ENCODE measurements at regions not wholly inside any gene's neighbourhood (a gene's known extent, or its start where the extent isn't known, plus 50 kb on each side); places are given as distances from the start of the nearest gene placed in this dataset.
"Not testable (repeated sequence)": the region's sequence is repeated elsewhere in the genome, so short reads cannot be mapped to it uniquely, and the experiment has no call there.

DNA sequence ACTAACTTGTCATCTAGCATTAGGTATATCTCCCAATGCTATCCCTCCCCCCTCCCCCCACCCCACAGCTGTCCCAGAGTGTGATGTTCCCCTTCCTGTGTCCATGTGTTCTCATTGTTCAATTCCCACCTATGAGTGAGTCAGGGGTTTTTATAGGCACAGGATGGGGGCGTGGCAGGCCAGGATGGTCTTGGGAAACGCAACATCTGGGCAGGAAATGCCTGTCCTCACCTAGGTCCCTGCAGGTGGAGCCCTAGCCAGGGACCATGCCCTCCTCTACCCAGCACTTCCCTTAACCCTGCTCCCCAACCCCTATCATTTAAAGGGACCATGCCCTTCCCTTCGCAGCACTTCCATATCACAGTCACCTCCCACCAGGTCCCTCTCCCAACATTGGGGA, 1430.6 kb downstream of the CDH8 start:
- H3K36me3 ChIP-seq (ENCODE audit: control insufficient read depth in 3 of 3, insufficient read depth in 2 of 3, low read depth in 1 of 3, low read length in 3 of 3); DNase-seq; H3K4me1 ChIP-seq (ENCODE audit: control insufficient read depth in 3 of 3, insufficient read depth in 2 of 3, low read depth in 1 of 3, low read length in 2 of 3); H3K27ac ChIP-seq (ENCODE audit: low read depth in 1 of 3, low read length in 2 of 3); H3K27me3 ChIP-seq (ENCODE audit: control insufficient read depth in 3 of 3, insufficient read depth in 3 of 3, low read length in 3 of 3); H3K4me3 ChIP-seq (ENCODE audit: low read depth in 1 of 3, low read length in 3 of 3); FAIRE-seq; H3K9me3 ChIP-seq (ENCODE audit: control insufficient read depth in 2 of 2, insufficient read depth in 1 of 2, low read depth in 1 of 2, low read length in 1 of 2): not testable (repeated sequence)
- WGBS, 3 donors, result 83 to 87% (median 85%) methylated on average over 3 of the region's 3 CpGs

DNA sequence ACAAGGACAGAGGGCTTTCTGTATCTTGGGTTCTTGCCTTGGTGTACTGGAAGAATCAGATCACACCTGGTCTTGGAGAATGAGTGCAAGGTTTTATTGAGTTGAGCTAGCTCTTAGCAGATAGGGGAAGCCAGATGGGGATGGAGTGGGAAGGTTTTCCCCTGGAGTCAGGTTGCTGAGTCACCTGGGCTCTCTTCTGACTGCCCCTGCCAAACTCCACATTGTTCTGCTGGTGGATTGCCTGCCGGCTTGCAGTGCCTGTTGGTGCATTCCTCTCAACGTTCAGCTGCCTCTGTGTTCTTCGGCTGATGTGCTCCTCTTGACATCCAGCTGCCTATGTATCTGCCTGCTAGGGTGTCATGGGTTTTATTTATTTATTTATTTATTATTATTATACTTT, 1431.1 kb downstream of the CDH8 start:
- Histone ChIP-seq H3K27me3 (ENCODE audit: control insufficient read depth in 3 of 3, insufficient read depth in 3 of 3, low read length in 3 of 3) (no peaks in the 10 kb centered on the region), H3K27ac (ENCODE audit: low read depth in 1 of 3, low read length in 2 of 3) (no peak overlapping the region), H3K4me3 (ENCODE audit: low read depth in 1 of 3, low read length in 3 of 3) (no peak overlapping the region), H3K9me3 (ENCODE audit: control insufficient read depth in 2 of 2, insufficient read depth in 1 of 2, low read depth in 1 of 2, low read length in 1 of 2) (no peaks in the 10 kb centered on the region), H3K36me3 (ENCODE audit: control insufficient read depth in 3 of 3, insufficient read depth in 2 of 3, low read depth in 1 of 3, low read length in 3 of 3) (no peaks in the 10 kb centered on the region), H3K4me1 (ENCODE audit: control insufficient read depth in 3 of 3, insufficient read depth in 2 of 3, low read depth in 1 of 3, low read length in 2 of 3) (no peaks in the 10 kb centered on the region)
- no peak for FAIRE-seq
- 60 to 74% (median 71%) methylated on average over 3 of the region's 3 CpGs for WGBS, 3 donors
- DNase-seq, result no peak

GRCh38 chr16:60586493-60586892, 1449.7 kb downstream of the CDH8 start:
- H3K9me3 ChIP-seq (ENCODE audit: control insufficient read depth in 2 of 2, insufficient read depth in 1 of 2, low read depth in 1 of 2, low read length in 1 of 2), result no peaks in the 10 kb centered on the region
- WGBS, 3 donors, result 60 to 85% (median 73%) methylated on average over 2 of the region's 2 CpGs
- H3K4me1 ChIP-seq (ENCODE audit: control insufficient read depth in 3 of 3, insufficient read depth in 2 of 3, low read depth in 1 of 3, low read length in 2 of 3), result no peaks in the 10 kb centered on the region
- H3K4me3 ChIP-seq (ENCODE audit: low read depth in 1 of 3, low read length in 3 of 3), result no peak overlapping the region
- H3K36me3 ChIP-seq (ENCODE audit: control insufficient read depth in 3 of 3, insufficient read depth in 2 of 3, low read depth in 1 of 3, low read length in 3 of 3), result no peaks in the 10 kb centered on the region
- H3K27ac ChIP-seq (ENCODE audit: low read depth in 1 of 3, low read length in 2 of 3), result no peak overlapping the region
- DNase-seq (no peak), FAIRE-seq (no peak)
- no peaks in the 10 kb centered on the region for H3K27me3 ChIP-seq (ENCODE audit: control insufficient read depth in 3 of 3, insufficient read depth in 3 of 3, low read length in 3 of 3)

DNA sequence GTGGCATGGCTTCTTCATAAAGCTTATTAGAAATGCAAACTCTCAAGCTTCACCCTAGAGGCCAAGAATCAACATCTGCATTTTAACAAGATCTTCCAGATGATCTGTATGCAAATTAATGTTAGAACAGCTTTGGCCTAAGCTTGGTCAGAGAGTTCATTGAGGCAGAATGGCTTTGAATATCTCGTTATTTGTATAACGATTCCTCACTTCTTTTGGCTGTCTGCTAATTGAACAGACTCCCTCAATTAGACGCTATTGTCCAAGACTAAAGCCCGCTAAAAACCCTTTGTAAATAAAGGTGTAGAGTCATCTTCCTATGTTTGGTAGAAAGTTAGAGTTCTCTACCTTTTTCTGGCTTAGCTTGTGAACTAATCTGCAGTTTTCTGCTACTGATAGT, 1453.7 kb downstream of the CDH8 start:
- H3K36me3 ChIP-seq (ENCODE audit: control insufficient read depth in 3 of 3, insufficient read depth in 2 of 3, low read depth in 1 of 3, low read length in 3 of 3), result no peaks in the 10 kb centered on the region
- no peak overlapping the region for H3K27ac ChIP-seq (ENCODE audit: low read depth in 1 of 3, low read length in 2 of 3)
- no peaks in the 10 kb centered on the region for H3K27me3 ChIP-seq (ENCODE audit: control insufficient read depth in 3 of 3, insufficient read depth in 3 of 3, low read length in 3 of 3)
- FAIRE-seq (no peak), DNase-seq (no peak)
- H3K4me1 ChIP-seq (ENCODE audit: control insufficient read depth in 3 of 3, insufficient read depth in 2 of 3, low read depth in 1 of 3, low read length in 2 of 3), result no peaks in the 10 kb centered on the region
- 57 to 68% (median 67%) methylated on average over 4 of the region's 4 CpGs for WGBS, 3 donors
- H3K9me3 ChIP-seq (ENCODE audit: control insufficient read depth in 2 of 2, insufficient read depth in 1 of 2, low read depth in 1 of 2, low read length in 1 of 2), result no peaks in the 10 kb centered on the region
- H3K4me3 ChIP-seq (ENCODE audit: low read depth in 1 of 3, low read length in 3 of 3), result no peak overlapping the region

- Histone ChIP-seq H3K36me3 (ENCODE audit: control insufficient read depth in 3 of 3, insufficient read depth in 2 of 3, low read depth in 1 of 3, low read length in 3 of 3) (no peaks in the 10 kb centered on the region), H3K4me1 (ENCODE audit: control insufficient read depth in 3 of 3, insufficient read depth in 2 of 3, low read depth in 1 of 3, low read length in 2 of 3) (no peaks in the 10 kb centered on the region), H3K4me3 (ENCODE audit: low read depth in 1 of 3, low read length in 3 of 3) (no peak overlapping the region), H3K9me3 (ENCODE audit: control insufficient read depth in 2 of 2, insufficient read depth in 1 of 2, low read depth in 1 of 2, low read length in 1 of 2) (no peaks in the 10 kb centered on the region), H3K27me3 (ENCODE audit: control insufficient read depth in 3 of 3, insufficient read depth in 3 of 3, low read length in 3 of 3) (no peaks in the 10 kb centered on the region), H3K27ac (ENCODE audit: low read depth in 1 of 3, low read length in 2 of 3) (no peak overlapping the region)
- no peak for DNase-seq
- FAIRE-seq, result no peak
Observed at GRCh38 chr16:60566901-60567300, 1469.3 kb downstream of the CDH8 start.

- FAIRE-seq (no peak), DNase-seq (no peak)
- H3K36me3 ChIP-seq (ENCODE audit: control insufficient read depth in 3 of 3, insufficient read depth in 2 of 3, low read depth in 1 of 3, low read length in 3 of 3), result no peaks in the 10 kb centered on the region
- H3K27ac ChIP-seq (ENCODE audit: low read depth in 1 of 3, low read length in 2 of 3), result no peak overlapping the region
- H3K4me3 ChIP-seq (ENCODE audit: low read depth in 1 of 3, low read length in 3 of 3), result no peak overlapping the region
- no peaks in the 10 kb centered on the region for H3K27me3 ChIP-seq (ENCODE audit: control insufficient read depth in 3 of 3, insufficient read depth in 3 of 3, low read length in 3 of 3)
- H3K4me1 ChIP-seq (ENCODE audit: control insufficient read depth in 3 of 3, insufficient read depth in 2 of 3, low read depth in 1 of 3, low read length in 2 of 3), result no peaks in the 10 kb centered on the region
- H3K9me3 ChIP-seq (ENCODE audit: control insufficient read depth in 2 of 2, insufficient read depth in 1 of 2, low read depth in 1 of 2, low read length in 1 of 2), result no peaks in the 10 kb centered on the region
- WGBS, 3 donors, result 69 to 83% (median 72%) methylated on average over 2 of the region's 2 CpGs
Observed at GRCh38 chr16:60564588-60564987, 1471.7 kb downstream of the CDH8 start.

DNA sequence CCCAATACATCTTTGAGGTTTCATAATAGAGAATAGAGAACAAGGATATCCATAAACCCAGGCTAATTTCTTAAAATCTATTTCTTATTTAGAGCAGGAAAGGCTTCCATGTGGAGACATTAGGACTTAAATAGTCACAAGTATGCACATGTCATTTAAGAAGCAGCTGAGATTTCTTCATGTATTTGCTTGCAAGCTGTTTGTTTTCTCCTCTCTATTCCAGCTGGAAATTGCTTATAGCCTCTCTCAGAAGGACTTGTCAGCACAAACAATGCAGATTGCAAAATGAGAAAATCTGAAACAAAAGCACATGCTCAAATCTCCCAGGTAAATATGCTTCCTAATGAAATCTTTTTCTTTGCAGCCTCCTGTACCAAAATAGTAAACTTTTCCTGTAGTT, 1473.1 kb downstream of the CDH8 start:
- no peaks in the 10 kb centered on the region for H3K27me3 ChIP-seq (ENCODE audit: control insufficient read depth in 3 of 3, insufficient read depth in 3 of 3, low read length in 3 of 3)
- FAIRE-seq (no peak), DNase-seq (no peak)
- no peaks in the 10 kb centered on the region for H3K4me1 ChIP-seq (ENCODE audit: control insufficient read depth in 3 of 3, insufficient read depth in 2 of 3, low read depth in 1 of 3, low read length in 2 of 3)
- no peaks in the 10 kb centered on the region for H3K9me3 ChIP-seq (ENCODE audit: control insufficient read depth in 2 of 2, insufficient read depth in 1 of 2, low read depth in 1 of 2, low read length in 1 of 2)
- H3K27ac ChIP-seq (ENCODE audit: low read depth in 1 of 3, low read length in 2 of 3), result no peak overlapping the region
- no peak overlapping the region for H3K4me3 ChIP-seq (ENCODE audit: low read depth in 1 of 3, low read length in 3 of 3)
- no peaks in the 10 kb centered on the region for H3K36me3 ChIP-seq (ENCODE audit: control insufficient read depth in 3 of 3, insufficient read depth in 2 of 3, low read depth in 1 of 3, low read length in 3 of 3)

- Histone ChIP-seq H3K4me1 (ENCODE audit: control insufficient read depth in 3 of 3, insufficient read depth in 2 of 3, low read depth in 1 of 3, low read length in 2 of 3) (no peaks in the 10 kb centered on the region), H3K36me3 (ENCODE audit: control insufficient read depth in 3 of 3, insufficient read depth in 2 of 3, low read depth in 1 of 3, low read length in 3 of 3) (no peaks in the 10 kb centered on the region), H3K9me3 (ENCODE audit: control insufficient read depth in 2 of 2, insufficient read depth in 1 of 2, low read depth in 1 of 2, low read length in 1 of 2) (peaks cover 0 to 2% of the 10 kb centered on the region in 2 donors), H3K27ac (ENCODE audit: low read depth in 1 of 3, low read length in 2 of 3) (no peak overlapping the region), H3K4me3 (ENCODE audit: low read depth in 1 of 3, low read length in 3 of 3) (no peak overlapping the region), H3K27me3 (ENCODE audit: control insufficient read depth in 3 of 3, insufficient read depth in 3 of 3, low read length in 3 of 3) (no peaks in the 10 kb centered on the region)
- no peak for DNase-seq
- no peak for FAIRE-seq
- WGBS, 3 donors, result 46 to 59% (median 52%) methylated on average over 1 of the region's 1 CpG
Observed at GRCh38 chr16:60558936-60559335, 1477.3 kb downstream of the CDH8 start.

- DNase-seq, result no peak
- Histone ChIP-seq H3K27ac (ENCODE audit: low read depth in 1 of 3, low read length in 2 of 3) (no peak overlapping the region), H3K36me3 (ENCODE audit: control insufficient read depth in 3 of 3, insufficient read depth in 2 of 3, low read depth in 1 of 3, low read length in 3 of 3) (no peaks in the 10 kb centered on the region), H3K9me3 (ENCODE audit: control insufficient read depth in 2 of 2, insufficient read depth in 1 of 2, low read depth in 1 of 2, low read length in 1 of 2) (peaks cover 2 to 3% of the 10 kb centered on the region in 2 donors), H3K27me3 (ENCODE audit: control insufficient read depth in 3 of 3, insufficient read depth in 3 of 3, low read length in 3 of 3) (no peaks in the 10 kb centered on the region), H3K4me3 (ENCODE audit: low read depth in 1 of 3, low read length in 3 of 3) (no peak overlapping the region), H3K4me1 (ENCODE audit: control insufficient read depth in 3 of 3, insufficient read depth in 2 of 3, low read depth in 1 of 3, low read length in 2 of 3) (no peaks in the 10 kb centered on the region)
- 64 to 84% (median 82%) methylated on average over 3 of the region's 3 CpGs for WGBS, 3 donors
- no peak for FAIRE-seq
Observed at GRCh38 chr16:60553090-60553757, 1483.0 kb downstream of the CDH8 start.

Data from small intestine (tissue), 7 donors.